Loucy (cell line): ENCODE measurements at regions not wholly inside any gene's neighbourhood (a gene's known extent, or its start where the extent isn't known, plus 50 kb on each side); places are given as distances from the start of the nearest gene placed in this dataset.

Source experiments
- H2AFZ ChIP-seq: fragments of 200-600 bp; sonication (generic); 2 replicates; pipeline ENCODE4 v1.6.0; 2016; ENCODE audit warnings: antibody characterized with exemption, mild to moderate bottlenecking, low read length, moderate library complexity
- H3F3A ChIP-seq: fragments of 200-600 bp; 2 replicates; pipeline ENCODE4 v1.6.0; 2016; ENCODE audit warnings: antibody characterized with exemption, low read depth, mild to moderate bottlenecking
- H3K27me3 ChIP-seq: fragments of 200-600 bp; sonication (generic); 2 replicates; pipeline ENCODE4 v1.6.1; 2014; ENCODE audit warnings: low read length, mild to moderate bottlenecking; ENCODE audit not compliant: insufficient read depth, poor library complexity, severe bottlenecking
- H3K36me3 ChIP-seq: fragments of 200-600 bp; sonication (generic); 2 replicates; pipeline ENCODE4 v1.6.1; 2016; ENCODE audit warnings: low read length; ENCODE audit not compliant: insufficient read depth
- H3K4me1 ChIP-seq: fragments of 200-600 bp; sonication (generic); 2 replicates; pipeline ENCODE4 v1.5.1; 2014; ENCODE audit warnings: low read length, mild to moderate bottlenecking; ENCODE audit not compliant: insufficient read depth, poor library complexity, severe bottlenecking
- H3K4me2 ChIP-seq: fragments of 200-600 bp; sonication (generic); 2 replicates; pipeline ENCODE4 v1.6.0; 2014; ENCODE audit warnings: antibody characterized with exemption, low read length, low read depth, mild to moderate bottlenecking; ENCODE audit not compliant: poor library complexity, severe bottlenecking
- H3K4me3 ChIP-seq: fragments of 200-600 bp; sonication (generic); 2 replicates; pipeline ENCODE4 v1.5.1; 2014; ENCODE audit warnings: low read length, mild to moderate bottlenecking, mixed read lengths; ENCODE audit not compliant: poor library complexity, severe bottlenecking
- H3K79me2 ChIP-seq: fragments of 200-600 bp; sonication (generic); 2 replicates; pipeline ENCODE4 v1.6.1; 2014; ENCODE audit warnings: low read length; ENCODE audit not compliant: insufficient read depth
- H3K9ac ChIP-seq: fragments of 200-600 bp; sonication (generic); 2 replicates; pipeline ENCODE4 v1.6.0; 2014; ENCODE audit warnings: mild to moderate bottlenecking, low read depth, low read length, moderate library complexity; ENCODE audit not compliant: poor library complexity, severe bottlenecking
- H3K9me2 ChIP-seq: fragments of 200-600 bp; sonication (generic); replicated peaks from 2 replicates; pipeline ENCODE4 v1.6.1; 2016; ENCODE audit warnings: low read depth, low read length, mixed read lengths
- H3K9me3 ChIP-seq: fragments of 200-600 bp; sonication (generic); 2 replicates; pipeline ENCODE4 v1.6.1; 2014; ENCODE audit warnings: mild to moderate bottlenecking, antibody characterized with exemption, low read length, low read depth; ENCODE audit not compliant: insufficient read depth
- H4K20me1 ChIP-seq: fragments of 200-600 bp; sonication (generic); 2 replicates; pipeline ENCODE4 v1.6.0; 2014; ENCODE audit warnings: antibody characterized with exemption, low read length, mild to moderate bottlenecking; ENCODE audit not compliant: insufficient read depth, poor library complexity, severe bottlenecking
- EZH2phosphoT487 ChIP-seq: fragments of 200-600 bp; IDR thresholded peaks from 2 replicates; pipeline ENCODE4 v1.6.1; 2018; ENCODE audit warnings: antibody characterized with exemption, mild to moderate bottlenecking, moderate library complexity, borderline replicate concordance
- TF ChIP-seq, protein P1 (sequence below): fragments of 200-600 bp; sonication (generic); conservative IDR thresholded peaks from 2 replicates; pipeline ENCODE4 v1.5.1; 2014; ENCODE audit warnings: mild to moderate bottlenecking, antibody characterized with exemption, low read length

- TF ChIP-seq, protein P1, sequence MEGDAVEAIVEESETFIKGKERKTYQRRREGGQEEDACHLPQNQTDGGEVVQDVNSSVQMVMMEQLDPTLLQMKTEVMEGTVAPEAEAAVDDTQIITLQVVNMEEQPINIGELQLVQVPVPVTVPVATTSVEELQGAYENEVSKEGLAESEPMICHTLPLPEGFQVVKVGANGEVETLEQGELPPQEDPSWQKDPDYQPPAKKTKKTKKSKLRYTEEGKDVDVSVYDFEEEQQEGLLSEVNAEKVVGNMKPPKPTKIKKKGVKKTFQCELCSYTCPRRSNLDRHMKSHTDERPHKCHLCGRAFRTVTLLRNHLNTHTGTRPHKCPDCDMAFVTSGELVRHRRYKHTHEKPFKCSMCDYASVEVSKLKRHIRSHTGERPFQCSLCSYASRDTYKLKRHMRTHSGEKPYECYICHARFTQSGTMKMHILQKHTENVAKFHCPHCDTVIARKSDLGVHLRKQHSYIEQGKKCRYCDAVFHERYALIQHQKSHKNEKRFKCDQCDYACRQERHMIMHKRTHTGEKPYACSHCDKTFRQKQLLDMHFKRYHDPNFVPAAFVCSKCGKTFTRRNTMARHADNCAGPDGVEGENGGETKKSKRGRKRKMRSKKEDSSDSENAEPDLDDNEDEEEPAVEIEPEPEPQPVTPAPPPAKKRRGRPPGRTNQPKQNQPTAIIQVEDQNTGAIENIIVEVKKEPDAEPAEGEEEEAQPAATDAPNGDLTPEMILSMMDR, result no peak
- TF ChIP-seq EZH2phosphoT487, result no peak
- no peaks in the 10 kb centered on the region for H3F3A ChIP-seq
- no peaks in the 10 kb centered on the region for H3K9me3 ChIP-seq
- no peaks in the 10 kb centered on the region for H4K20me1 ChIP-seq
- no peak overlapping the region for H2AFZ ChIP-seq
- H3K4me1 ChIP-seq, result peaks cover 47% of the 10 kb centered on the region
- H3K4me2 ChIP-seq, result no peak overlapping the region
- no peak overlapping the region for H3K9ac ChIP-seq
- H3K79me2 ChIP-seq, result no peaks in the 10 kb centered on the region
- no peak overlapping the region for H3K4me3 ChIP-seq
- no peaks in the 10 kb centered on the region for H3K9me2 ChIP-seq
- no peaks in the 10 kb centered on the region for H3K27me3 ChIP-seq
- no peaks in the 10 kb centered on the region for H3K36me3 ChIP-seq
Observed at GRCh38 chr6:14540276-14540675, 422.7 kb downstream of the CD83 start.

DNA sequence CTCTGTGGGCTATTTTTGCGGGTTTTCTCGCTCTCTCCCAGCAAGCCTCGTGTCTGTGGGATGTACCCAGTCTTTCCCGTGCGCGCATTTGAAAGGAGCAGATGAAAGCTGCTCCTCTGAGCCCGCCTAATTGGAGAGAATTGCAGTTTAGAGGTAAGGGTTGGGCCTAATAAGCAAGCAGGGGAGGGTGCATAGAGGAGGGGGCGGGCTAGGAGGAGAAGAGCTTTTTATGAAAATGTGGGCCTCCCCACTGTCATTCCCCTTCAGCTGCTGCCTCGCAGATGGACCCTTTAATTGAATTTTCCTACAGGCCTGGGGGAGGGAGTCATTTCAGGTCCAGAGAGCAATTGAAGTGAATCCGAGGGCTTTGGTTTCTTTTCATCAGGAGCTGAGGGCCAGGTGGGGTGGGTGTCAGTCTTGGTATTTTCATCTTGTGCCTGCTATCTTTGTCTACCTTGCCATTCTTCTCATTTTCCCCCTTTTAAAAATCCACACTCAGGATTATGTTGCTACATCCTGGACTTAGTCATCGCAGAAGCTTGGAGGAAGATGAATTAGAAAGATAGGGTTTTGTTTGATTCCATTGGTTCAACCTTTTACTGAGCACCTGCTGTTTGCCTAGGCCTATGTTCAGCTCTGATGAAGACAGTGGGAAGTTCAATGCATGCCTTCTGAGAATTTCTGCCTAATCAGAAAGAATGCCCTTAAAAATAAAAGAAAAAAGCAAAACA, 423.4 kb downstream of the CD83 start:
- Histone ChIP-seq H3K79me2 (no peaks in the 10 kb centered on the region), H3K4me3 (no peak overlapping the region), H3K27me3 (no peaks in the 10 kb centered on the region), H3K9me2 (no peaks in the 10 kb centered on the region), H3K4me1 (peaks cover 47% of the 10 kb centered on the region), H3K9me3 (no peaks in the 10 kb centered on the region), H3K36me3 (no peaks in the 10 kb centered on the region), H3K4me2 (no peak overlapping the region), H4K20me1 (no peaks in the 10 kb centered on the region), H3K9ac (no peak overlapping the region), H3F3A (no peaks in the 10 kb centered on the region), H2AFZ (no peak overlapping the region)
- TF ChIP-seq, protein P1, result no peak
- TF ChIP-seq EZH2phosphoT487, result no peak

DNA sequence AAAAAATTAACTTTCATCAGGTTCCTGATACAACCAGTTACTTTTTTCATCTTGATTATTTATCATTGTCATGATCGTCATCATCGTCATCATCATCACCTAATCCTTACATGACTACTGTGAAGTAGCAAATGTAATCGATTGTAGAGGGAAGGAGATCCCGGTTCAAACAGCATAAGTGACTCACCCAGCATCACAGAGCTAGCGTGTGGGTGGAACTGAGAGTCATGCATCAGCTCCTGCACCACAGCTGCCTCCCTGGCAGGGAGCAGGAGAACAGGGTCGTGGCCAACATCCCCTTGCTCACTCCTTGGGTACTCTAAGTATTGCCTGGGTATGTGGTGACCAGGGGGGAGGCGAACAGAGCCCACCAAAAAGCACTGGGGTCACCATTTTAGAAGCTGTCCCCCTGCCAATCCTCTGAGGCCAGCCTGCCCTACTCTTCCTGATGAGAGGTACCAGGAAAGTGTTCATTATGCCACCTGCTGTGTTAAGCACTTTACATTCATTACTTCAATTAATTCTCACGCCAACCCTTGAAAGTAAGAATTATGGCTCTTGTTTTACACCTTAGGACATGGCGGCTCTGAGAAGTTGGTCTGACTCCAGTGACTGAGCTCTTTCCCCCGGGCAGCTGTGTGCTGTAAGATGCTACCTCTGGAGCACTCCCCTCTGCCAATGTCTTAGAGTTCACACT, 425.2 kb downstream of the CD83 start:
- Histone ChIP-seq H3K9me2 (no peaks in the 10 kb centered on the region), H3K79me2 (no peaks in the 10 kb centered on the region), H3K4me3 (no peak overlapping the region), H3K36me3 (no peaks in the 10 kb centered on the region), H4K20me1 (no peaks in the 10 kb centered on the region), H2AFZ (no peak overlapping the region), H3F3A (no peaks in the 10 kb centered on the region), H3K9ac (no peak overlapping the region), H3K27me3 (no peaks in the 10 kb centered on the region), H3K9me3 (no peaks in the 10 kb centered on the region), H3K4me2 (no peak overlapping the region), H3K4me1 (peaks cover 39% of the 10 kb centered on the region)
- no peak for TF ChIP-seq EZH2phosphoT487
